ENCODE measurements at regions not wholly inside any gene's neighbourhood (a gene's known extent, or its start where the extent isn't known, plus 50 kb on each side); places are given as distances from the start of the nearest gene placed in this dataset.

- no peaks in the 10 kb centered on the region for H3K4me1 ChIP-seq
- no peaks in the 10 kb centered on the region for H3K9me3 ChIP-seq
- DNase-seq = no peak
- H3K36me3 ChIP-seq = no peaks in the 10 kb centered on the region
- intact Hi-C loops (cut with DNase I; ENCODE audit: low total_unique reads) = no loop called here
- H3K4me3 ChIP-seq = no peak overlapping the region
- H3K27me3 ChIP-seq = no peaks in the 10 kb centered on the region
- no peak overlapping the region for H3K27ac ChIP-seq
- TF ChIP-seq POLR2A (IDR thresholded peaks at IDR 0.05) = no peak
- TF ChIP-seq, protein P1, sequence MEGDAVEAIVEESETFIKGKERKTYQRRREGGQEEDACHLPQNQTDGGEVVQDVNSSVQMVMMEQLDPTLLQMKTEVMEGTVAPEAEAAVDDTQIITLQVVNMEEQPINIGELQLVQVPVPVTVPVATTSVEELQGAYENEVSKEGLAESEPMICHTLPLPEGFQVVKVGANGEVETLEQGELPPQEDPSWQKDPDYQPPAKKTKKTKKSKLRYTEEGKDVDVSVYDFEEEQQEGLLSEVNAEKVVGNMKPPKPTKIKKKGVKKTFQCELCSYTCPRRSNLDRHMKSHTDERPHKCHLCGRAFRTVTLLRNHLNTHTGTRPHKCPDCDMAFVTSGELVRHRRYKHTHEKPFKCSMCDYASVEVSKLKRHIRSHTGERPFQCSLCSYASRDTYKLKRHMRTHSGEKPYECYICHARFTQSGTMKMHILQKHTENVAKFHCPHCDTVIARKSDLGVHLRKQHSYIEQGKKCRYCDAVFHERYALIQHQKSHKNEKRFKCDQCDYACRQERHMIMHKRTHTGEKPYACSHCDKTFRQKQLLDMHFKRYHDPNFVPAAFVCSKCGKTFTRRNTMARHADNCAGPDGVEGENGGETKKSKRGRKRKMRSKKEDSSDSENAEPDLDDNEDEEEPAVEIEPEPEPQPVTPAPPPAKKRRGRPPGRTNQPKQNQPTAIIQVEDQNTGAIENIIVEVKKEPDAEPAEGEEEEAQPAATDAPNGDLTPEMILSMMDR (IDR thresholded peaks at IDR 0.05) = no peak
Measured at GRCh38 chr16:58931436-58931835, 197.3 kb upstream of the GOT2 start.

DNA sequence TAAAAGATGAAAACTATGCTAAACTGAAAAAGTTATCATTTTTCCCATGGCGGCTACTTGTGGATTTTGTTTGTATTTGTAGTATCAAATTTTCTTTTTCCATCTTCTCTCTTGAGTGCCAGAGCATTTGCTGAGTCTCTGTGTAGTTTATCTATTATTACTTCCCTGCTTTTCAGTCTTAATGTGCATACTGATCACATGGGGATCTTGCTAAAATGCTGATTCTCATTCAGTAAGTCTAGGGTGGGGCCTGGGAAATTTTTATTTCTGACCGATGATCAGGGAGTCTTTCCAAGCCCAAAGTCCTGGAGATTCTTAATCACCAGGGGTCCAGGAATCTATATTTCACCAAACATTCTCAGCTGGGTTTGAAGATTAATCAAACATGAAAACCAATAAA lies 189.0 kb upstream of the GOT2 start:
- TF ChIP-seq, protein P1 (IDR thresholded peaks at IDR 0.05) = no peak
- no peak for TF ChIP-seq POLR2A (IDR thresholded peaks at IDR 0.05)
- H3K27me3 ChIP-seq = no peaks in the 10 kb centered on the region
- no peak overlapping the region for H3K27ac ChIP-seq
- no peaks in the 10 kb centered on the region for H3K36me3 ChIP-seq
- intact Hi-C loops (cut with DNase I; ENCODE audit: low total_unique reads) = no loop called here
- H3K4me3 ChIP-seq = no peak overlapping the region
- H3K4me1 ChIP-seq = no peaks in the 10 kb centered on the region
- no peak for DNase-seq
- H3K9me3 ChIP-seq = no peaks in the 10 kb centered on the region

GRCh38 chr16:58913456-58913855 lies 179.3 kb upstream of the GOT2 start:
- Histone ChIP-seq H3K27me3 (no peaks in the 10 kb centered on the region), H3K9me3 (no peaks in the 10 kb centered on the region), H3K4me3 (no peak overlapping the region), H3K36me3 (no peaks in the 10 kb centered on the region), H3K27ac (no peak overlapping the region), H3K4me1 (no peaks in the 10 kb centered on the region)
- DNase-seq = no peak
- TF ChIP-seq, protein P1 (IDR thresholded peaks at IDR 0.05) = no peak
- TF ChIP-seq POLR2A (IDR thresholded peaks at IDR 0.05) = no peak
- intact Hi-C loops (cut with DNase I; ENCODE audit: low total_unique reads) = no loop called here

DNA sequence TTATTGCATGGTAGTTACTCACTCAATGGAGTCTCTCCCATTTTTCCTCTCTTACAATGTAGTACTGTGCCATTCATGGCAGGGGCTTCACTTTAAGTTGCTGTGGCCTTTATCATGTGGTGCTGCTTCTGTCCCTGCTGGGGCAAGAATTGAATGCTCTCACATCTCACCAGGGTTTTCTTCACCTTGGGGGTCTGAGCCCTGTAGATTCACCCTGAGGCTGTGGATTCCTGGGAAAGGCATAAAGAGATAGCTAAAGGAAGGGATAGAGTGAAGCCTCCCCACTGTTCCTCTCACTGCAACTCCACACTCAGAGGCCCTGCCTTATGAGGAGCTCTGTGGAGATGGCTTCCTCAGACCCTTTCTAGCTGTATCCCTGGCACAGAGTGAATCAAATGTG lies 178.5 kb upstream of the GOT2 start:
- Histone ChIP-seq H3K4me3 (no peak overlapping the region), H3K4me1 (no peaks in the 10 kb centered on the region), H3K27me3 (no peaks in the 10 kb centered on the region), H3K9me3 (no peaks in the 10 kb centered on the region), H3K27ac (no peak overlapping the region), H3K36me3 (no peaks in the 10 kb centered on the region)
- TF ChIP-seq, protein P1 (IDR thresholded peaks at IDR 0.05) = no peak
- no peak for TF ChIP-seq POLR2A (IDR thresholded peaks at IDR 0.05)
- DNase-seq = no peak
- intact Hi-C loops (cut with DNase I; ENCODE audit: low total_unique reads) = no loop called here

- intact Hi-C loops (cut with DNase I; ENCODE audit: low total_unique reads) = no loop called here
- H3K27ac ChIP-seq = no peak overlapping the region
- no peaks in the 10 kb centered on the region for H3K27me3 ChIP-seq
Measured at GRCh38 chr16:58906981-58907715, 173.0 kb upstream of the GOT2 start.

More at GRCh38 chr16:58906981-58907715, 173.0 kb upstream of the GOT2 start:
- TF ChIP-seq POLR2A (IDR thresholded peaks at IDR 0.05) = no peak
- TF ChIP-seq, protein P1 (IDR thresholded peaks at IDR 0.05) = no peak
- no peak for DNase-seq
- no peaks in the 10 kb centered on the region for H3K36me3 ChIP-seq
- no peaks in the 10 kb centered on the region for H3K9me3 ChIP-seq
- H3K4me1 ChIP-seq = no peaks in the 10 kb centered on the region
- H3K4me3 ChIP-seq = no peak overlapping the region

All from uterus (tissue), 3 donors.